ENCODE measurements at regions not wholly inside any gene's neighbourhood (a gene's known extent, or its start where the extent isn't known, plus 50 kb on each side); places are given as distances from the start of the nearest gene placed in this dataset.

DNA sequence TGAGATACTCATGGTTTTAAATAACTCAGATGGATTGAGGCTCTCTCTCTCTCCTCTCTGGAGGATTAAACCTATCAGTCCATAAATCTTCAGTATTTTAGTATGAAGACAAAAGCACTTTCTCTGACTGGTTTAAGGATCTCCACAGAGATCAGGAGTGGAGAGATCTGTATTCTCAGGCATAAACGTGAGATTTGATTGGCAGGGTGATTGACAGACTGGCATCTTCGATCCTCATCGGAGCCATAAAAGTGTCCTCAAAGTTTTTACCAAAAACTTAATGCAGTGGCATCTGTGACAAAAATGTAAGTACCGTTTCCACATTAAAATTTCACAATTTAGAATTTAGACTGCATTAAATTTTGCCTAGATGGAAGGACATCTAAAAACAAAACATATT is 870.1 kb downstream of the KCNJ2 start:
- no peaks in the 10 kb centered on the region for H3K36me3 ChIP-seq (ENCODE audit: insufficient read depth, low read length)
- no peaks in the 10 kb centered on the region for H3K27me3 ChIP-seq (ENCODE audit: insufficient read depth, low read length, poor library complexity, severe bottlenecking)
- no peak overlapping the region for H3K9ac ChIP-seq (ENCODE audit: low read depth, low read length, poor library complexity, severe bottlenecking)
- no peak overlapping the region for H3K4me3 ChIP-seq (ENCODE audit: low read length, poor library complexity, severe bottlenecking)
- peaks cover 4% of the 10 kb centered on the region; the same call in 1 of the 2 replicates for H3K9me3 ChIP-seq (ENCODE audit: insufficient read depth, low read depth, low read length)
- TF ChIP-seq EZH2phosphoT487 (IDR thresholded peaks at IDR 0.05; ENCODE audit: borderline replicate concordance) = no peak
- TF ChIP-seq, protein P1, sequence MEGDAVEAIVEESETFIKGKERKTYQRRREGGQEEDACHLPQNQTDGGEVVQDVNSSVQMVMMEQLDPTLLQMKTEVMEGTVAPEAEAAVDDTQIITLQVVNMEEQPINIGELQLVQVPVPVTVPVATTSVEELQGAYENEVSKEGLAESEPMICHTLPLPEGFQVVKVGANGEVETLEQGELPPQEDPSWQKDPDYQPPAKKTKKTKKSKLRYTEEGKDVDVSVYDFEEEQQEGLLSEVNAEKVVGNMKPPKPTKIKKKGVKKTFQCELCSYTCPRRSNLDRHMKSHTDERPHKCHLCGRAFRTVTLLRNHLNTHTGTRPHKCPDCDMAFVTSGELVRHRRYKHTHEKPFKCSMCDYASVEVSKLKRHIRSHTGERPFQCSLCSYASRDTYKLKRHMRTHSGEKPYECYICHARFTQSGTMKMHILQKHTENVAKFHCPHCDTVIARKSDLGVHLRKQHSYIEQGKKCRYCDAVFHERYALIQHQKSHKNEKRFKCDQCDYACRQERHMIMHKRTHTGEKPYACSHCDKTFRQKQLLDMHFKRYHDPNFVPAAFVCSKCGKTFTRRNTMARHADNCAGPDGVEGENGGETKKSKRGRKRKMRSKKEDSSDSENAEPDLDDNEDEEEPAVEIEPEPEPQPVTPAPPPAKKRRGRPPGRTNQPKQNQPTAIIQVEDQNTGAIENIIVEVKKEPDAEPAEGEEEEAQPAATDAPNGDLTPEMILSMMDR (conservative IDR thresholded peaks at IDR 0.05; ENCODE audit: low read length) = no peak
- H3K4me2 ChIP-seq (ENCODE audit: low read depth, low read length, poor library complexity, severe bottlenecking) = no peak overlapping the region
- no peaks in the 10 kb centered on the region for H3K9me2 ChIP-seq (replicated peaks; ENCODE audit: low read depth, low read length)
- no peaks in the 10 kb centered on the region for H3F3A ChIP-seq (ENCODE audit: low read depth)
- H2AFZ ChIP-seq (ENCODE audit: low read length) = no peak overlapping the region
- no peaks in the 10 kb centered on the region for H3K79me2 ChIP-seq (ENCODE audit: insufficient read depth, low read length)
- no peaks in the 10 kb centered on the region for H4K20me1 ChIP-seq (ENCODE audit: insufficient read depth, low read length, poor library complexity, severe bottlenecking)
- H3K4me1 ChIP-seq (ENCODE audit: insufficient read depth, low read length, poor library complexity, severe bottlenecking) = no peaks in the 10 kb centered on the region

DNA sequence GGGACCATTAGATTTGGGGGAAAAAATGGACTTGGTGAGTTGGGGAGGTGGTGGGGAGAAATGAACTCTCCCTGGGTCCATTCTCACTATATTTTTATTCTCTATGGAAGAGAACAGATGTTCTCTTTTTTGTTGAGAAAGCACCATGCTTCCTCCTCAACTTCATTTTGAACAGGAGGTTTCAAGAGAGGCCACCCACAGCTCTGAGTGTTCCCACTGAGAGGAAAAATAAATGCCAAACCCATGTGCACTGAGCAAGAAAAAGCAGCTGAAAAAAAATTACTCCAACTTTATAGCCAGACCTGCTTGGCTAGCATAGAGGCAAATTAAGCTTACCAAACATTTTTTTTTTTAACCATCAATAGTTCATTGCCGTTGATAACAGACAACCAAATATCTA is 883.6 kb downstream of the KCNJ2 start:
- no peaks in the 10 kb centered on the region for H3K27me3 ChIP-seq (ENCODE audit: insufficient read depth, low read length, poor library complexity, severe bottlenecking)
- no peak overlapping the region for H3K4me3 ChIP-seq (ENCODE audit: low read length, poor library complexity, severe bottlenecking)
- H4K20me1 ChIP-seq (ENCODE audit: insufficient read depth, low read length, poor library complexity, severe bottlenecking) = no peaks in the 10 kb centered on the region
- no peaks in the 10 kb centered on the region for H3K36me3 ChIP-seq (ENCODE audit: insufficient read depth, low read length)
- no peak overlapping the region for H3K9ac ChIP-seq (ENCODE audit: low read depth, low read length, poor library complexity, severe bottlenecking)
- no peaks in the 10 kb centered on the region for H3F3A ChIP-seq (ENCODE audit: low read depth)
- H3K9me3 ChIP-seq (ENCODE audit: insufficient read depth, low read depth, low read length) = no peaks in the 10 kb centered on the region
- H3K9me2 ChIP-seq (replicated peaks; ENCODE audit: low read depth, low read length) = no peaks in the 10 kb centered on the region
- no peaks in the 10 kb centered on the region for H3K4me1 ChIP-seq (ENCODE audit: insufficient read depth, low read length, poor library complexity, severe bottlenecking)
- TF ChIP-seq EZH2phosphoT487 (IDR thresholded peaks at IDR 0.05; ENCODE audit: borderline replicate concordance) = no peak
- TF ChIP-seq, protein P1 (conservative IDR thresholded peaks at IDR 0.05; ENCODE audit: low read length) = no peak
- no peak overlapping the region for H2AFZ ChIP-seq (ENCODE audit: low read length)
- H3K4me2 ChIP-seq (ENCODE audit: low read depth, low read length, poor library complexity, severe bottlenecking) = no peak overlapping the region
- H3K79me2 ChIP-seq (ENCODE audit: insufficient read depth, low read length) = no peaks in the 10 kb centered on the region

DNA sequence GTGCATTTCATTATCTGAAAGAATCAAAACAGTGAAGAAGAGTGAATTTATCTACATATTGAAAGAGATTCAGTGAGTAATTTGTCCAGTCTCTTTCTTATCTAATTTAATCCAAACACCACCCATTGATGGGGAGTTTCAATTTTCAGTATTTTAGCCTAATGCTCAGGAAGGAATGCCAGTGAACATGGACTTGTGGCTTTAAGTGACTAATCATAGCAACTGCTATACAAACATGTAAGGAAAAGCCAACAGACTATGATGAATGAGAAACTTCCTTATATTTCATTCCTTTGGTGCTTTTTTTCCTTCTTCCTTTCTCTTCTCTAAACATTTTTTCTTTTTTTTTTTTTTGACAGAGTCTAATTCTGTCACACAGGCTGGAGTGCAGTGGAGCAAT is 885.8 kb downstream of the KCNJ2 start:
- Histone ChIP-seq H3K27me3 (ENCODE audit: insufficient read depth, low read length, poor library complexity, severe bottlenecking) (no peaks in the 10 kb centered on the region), H3K9ac (ENCODE audit: low read depth, low read length, poor library complexity, severe bottlenecking) (no peak overlapping the region), H3F3A (ENCODE audit: low read depth) (no peaks in the 10 kb centered on the region), H3K79me2 (ENCODE audit: insufficient read depth, low read length) (no peaks in the 10 kb centered on the region), H3K4me2 (ENCODE audit: low read depth, low read length, poor library complexity, severe bottlenecking) (no peak overlapping the region), H3K9me2 (replicated peaks; ENCODE audit: low read depth, low read length) (no peaks in the 10 kb centered on the region), H3K36me3 (ENCODE audit: insufficient read depth, low read length) (no peaks in the 10 kb centered on the region), H4K20me1 (ENCODE audit: insufficient read depth, low read length, poor library complexity, severe bottlenecking) (no peaks in the 10 kb centered on the region), H3K9me3 (ENCODE audit: insufficient read depth, low read depth, low read length) (no peaks in the 10 kb centered on the region), H3K4me3 (ENCODE audit: low read length, poor library complexity, severe bottlenecking) (no peak overlapping the region), H3K4me1 (ENCODE audit: insufficient read depth, low read length, poor library complexity, severe bottlenecking) (no peaks in the 10 kb centered on the region), H2AFZ (ENCODE audit: low read length) (no peak overlapping the region)
- TF ChIP-seq, protein P1 (conservative IDR thresholded peaks at IDR 0.05; ENCODE audit: low read length) = no peak
- no peak for TF ChIP-seq EZH2phosphoT487 (IDR thresholded peaks at IDR 0.05; ENCODE audit: borderline replicate concordance)

Data from Loucy (cell line).